C4-2B (cell line): ENCODE measurements at regions not wholly inside any gene's neighbourhood (a gene's known extent, or its start where the extent isn't known, plus 50 kb on each side); places are given as distances from the start of the nearest gene placed in this dataset.

ENCODE experiments used
- CTCF ChIP-seq: fragments of 450-650 bp; conservative IDR thresholded peaks from 2 replicates; pipeline ENCODE4 v1.5.1; 2017; ENCODE audit warnings: mild to moderate bottlenecking
- ZFX ChIP-seq: fragments of 450-650 bp; IDR thresholded peaks from 2 replicates; pipeline ENCODE4 v1.6.1; 2017

DNA sequence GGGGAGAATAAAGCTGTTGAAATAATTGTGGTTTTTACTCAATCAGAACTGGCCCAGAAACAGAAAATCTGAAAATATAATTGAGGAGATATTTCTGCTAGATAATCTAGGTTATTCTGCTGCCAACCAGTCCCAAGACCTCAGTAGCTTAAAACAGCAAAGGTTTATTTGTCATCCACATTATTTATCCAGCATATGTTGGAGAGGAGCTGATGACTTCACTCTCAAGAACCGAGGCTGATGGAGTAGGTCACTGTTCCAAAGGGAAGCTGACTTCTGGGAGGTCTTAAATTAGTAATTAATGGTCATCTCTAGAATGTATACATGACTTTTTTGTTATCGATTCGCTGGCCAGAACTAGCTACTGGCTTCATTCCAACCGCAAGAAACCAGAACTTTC, 124.8 kb upstream of the CTNNA2 start:
- TF ChIP-seq CTCF = no peak
- no peak for TF ChIP-seq ZFX
